ENCODE measurements at regions not wholly inside any gene's neighbourhood (a gene's known extent, or its start where the extent isn't known, plus 50 kb on each side); places are given as distances from the start of the nearest gene placed in this dataset.

GRCh38 chr4:60579335-60579734, 620.8 kb upstream of the ADGRL3 start:
- TF ChIP-seq GATA1 (IDR thresholded peaks at IDR 0.05; ENCODE audit: low read depth, low read length) (no peak), POLR2A (IDR thresholded peaks at IDR 0.05; ENCODE audit: low read length) (no peak)

Data from erythroblast (primary cell).